ENCODE measurements at regions not wholly inside any gene's neighbourhood (a gene's known extent, or its start where the extent isn't known, plus 50 kb on each side); places are given as distances from the start of the nearest gene placed in this dataset.
"Not testable (repeated sequence)": the region's sequence is repeated elsewhere in the genome, so short reads cannot be mapped to it uniquely, and the experiment has no call there.

DNA sequence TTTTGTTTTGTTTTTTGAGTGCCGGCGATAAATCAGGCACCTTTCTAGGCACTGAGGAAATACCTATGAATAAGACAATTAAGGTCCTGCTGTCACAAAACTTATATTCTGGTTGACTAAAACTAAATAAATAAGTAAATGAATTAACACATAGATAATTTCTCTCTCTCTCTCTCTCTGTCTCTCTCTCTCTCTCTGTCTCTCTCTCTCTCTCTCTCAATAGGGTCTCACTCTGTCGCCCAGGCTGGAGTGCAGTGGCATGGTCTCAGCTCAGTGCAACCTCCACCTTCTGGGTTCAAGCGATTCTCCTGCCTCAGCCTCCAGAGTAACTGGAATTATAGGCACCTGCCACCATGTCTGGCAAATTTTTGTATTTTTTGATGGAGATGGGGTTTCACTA, 87.7 kb upstream of the ZDHHC17 start:
- TF ChIP-seq, protein P1, sequence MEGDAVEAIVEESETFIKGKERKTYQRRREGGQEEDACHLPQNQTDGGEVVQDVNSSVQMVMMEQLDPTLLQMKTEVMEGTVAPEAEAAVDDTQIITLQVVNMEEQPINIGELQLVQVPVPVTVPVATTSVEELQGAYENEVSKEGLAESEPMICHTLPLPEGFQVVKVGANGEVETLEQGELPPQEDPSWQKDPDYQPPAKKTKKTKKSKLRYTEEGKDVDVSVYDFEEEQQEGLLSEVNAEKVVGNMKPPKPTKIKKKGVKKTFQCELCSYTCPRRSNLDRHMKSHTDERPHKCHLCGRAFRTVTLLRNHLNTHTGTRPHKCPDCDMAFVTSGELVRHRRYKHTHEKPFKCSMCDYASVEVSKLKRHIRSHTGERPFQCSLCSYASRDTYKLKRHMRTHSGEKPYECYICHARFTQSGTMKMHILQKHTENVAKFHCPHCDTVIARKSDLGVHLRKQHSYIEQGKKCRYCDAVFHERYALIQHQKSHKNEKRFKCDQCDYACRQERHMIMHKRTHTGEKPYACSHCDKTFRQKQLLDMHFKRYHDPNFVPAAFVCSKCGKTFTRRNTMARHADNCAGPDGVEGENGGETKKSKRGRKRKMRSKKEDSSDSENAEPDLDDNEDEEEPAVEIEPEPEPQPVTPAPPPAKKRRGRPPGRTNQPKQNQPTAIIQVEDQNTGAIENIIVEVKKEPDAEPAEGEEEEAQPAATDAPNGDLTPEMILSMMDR (IDR thresholded peaks at IDR 0.05), result not testable (repeated sequence)
- not testable (repeated sequence) for TF ChIP-seq POLR2A (IDR thresholded peaks at IDR 0.05)
